ENCODE measurements at regions not wholly inside any gene's neighbourhood (a gene's known extent, or its start where the extent isn't known, plus 50 kb on each side); places are given as distances from the start of the nearest gene placed in this dataset.

DNA sequence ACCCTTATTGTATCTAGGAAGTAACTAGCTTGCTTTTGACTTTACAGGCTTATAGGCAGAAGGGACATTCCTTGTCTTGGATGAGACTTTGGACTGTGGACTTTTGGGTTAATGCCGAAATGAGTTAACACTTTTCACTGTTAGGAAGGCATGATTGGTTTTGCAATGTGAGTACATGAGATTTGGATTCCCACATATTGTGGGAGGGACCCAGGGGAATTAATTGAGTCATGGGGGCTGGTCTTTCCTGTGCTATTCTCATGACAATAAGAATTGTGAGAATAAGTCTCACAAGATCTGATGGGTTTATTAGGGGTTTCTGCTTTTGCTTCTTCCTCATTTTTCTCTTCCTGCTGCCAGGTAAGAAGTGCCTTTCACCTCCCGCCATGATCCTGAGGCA, 417.5 kb downstream of the HINT1 start:
- TF ChIP-seq CTCF (IDR thresholded peaks at IDR 0.05; ENCODE audit: low read depth, low read length) (no peak), POLR2A (IDR thresholded peaks at IDR 0.05; ENCODE audit: extremely low read depth, insufficient read length) (no peak), MYC (IDR thresholded peaks at IDR 0.05; ENCODE audit: low read depth, low read length) (no peak)
- TF ChIP-seq, protein P1, sequence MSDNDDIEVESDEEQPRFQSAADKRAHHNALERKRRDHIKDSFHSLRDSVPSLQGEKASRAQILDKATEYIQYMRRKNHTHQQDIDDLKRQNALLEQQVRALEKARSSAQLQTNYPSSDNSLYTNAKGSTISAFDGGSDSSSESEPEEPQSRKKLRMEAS (IDR thresholded peaks at IDR 0.05; ENCODE audit: low read depth, low read length), result no peak
